ENCODE measurements at regions not wholly inside any gene's neighbourhood (a gene's known extent, or its start where the extent isn't known, plus 50 kb on each side); places are given as distances from the start of the nearest gene placed in this dataset.
A peak's percentile ranks its signal among the peaks of the same experiment; 100 is the strongest.

DNA sequence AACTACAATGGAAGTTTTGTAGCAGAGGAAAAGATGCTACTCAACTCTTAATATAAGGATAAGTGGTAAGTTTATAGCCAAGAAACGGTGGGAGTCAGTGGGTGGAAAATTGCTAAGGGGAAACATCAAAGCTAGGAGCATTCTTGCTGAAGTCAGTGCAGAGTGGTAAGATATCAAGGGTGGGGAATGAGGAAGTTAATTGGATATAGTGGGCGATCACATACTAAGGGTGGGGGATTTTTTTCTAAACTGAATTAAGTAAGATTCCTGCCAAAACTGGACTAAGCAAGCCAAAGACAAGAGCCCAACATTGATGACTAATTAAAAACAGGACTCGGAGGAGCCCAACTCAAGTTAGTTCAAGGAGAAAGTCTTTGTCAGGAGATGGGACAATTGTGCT, 525.4 kb downstream of the CCDC85A start:
- DNase-seq (ENCODE audit: low spot score) = no peak

GRCh38 chr2:56713161-56713676, 529.4 kb downstream of the CCDC85A start:
- no peak for DNase-seq (ENCODE audit: low spot score)

DNA sequence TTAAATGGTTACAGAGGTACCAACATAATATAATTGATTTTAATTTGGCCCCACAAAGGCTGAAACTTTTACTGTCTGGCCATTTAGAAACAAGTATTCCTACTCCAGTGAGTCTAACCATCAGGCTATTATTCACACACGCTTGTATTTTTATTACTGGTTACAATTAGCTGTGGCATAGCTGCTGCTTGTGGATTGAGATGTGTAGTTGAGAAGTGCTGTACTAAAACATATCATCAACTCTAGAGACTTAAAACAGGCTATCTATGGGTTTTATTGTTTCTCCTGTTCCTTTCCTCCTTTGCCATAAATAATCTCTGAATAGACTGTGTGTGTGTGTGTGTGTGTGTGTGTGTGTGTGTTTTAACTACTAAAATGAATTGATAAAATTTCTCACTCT, 530.2 kb downstream of the CCDC85A start:
- no peak for DNase-seq (ENCODE audit: low spot score)

DNA sequence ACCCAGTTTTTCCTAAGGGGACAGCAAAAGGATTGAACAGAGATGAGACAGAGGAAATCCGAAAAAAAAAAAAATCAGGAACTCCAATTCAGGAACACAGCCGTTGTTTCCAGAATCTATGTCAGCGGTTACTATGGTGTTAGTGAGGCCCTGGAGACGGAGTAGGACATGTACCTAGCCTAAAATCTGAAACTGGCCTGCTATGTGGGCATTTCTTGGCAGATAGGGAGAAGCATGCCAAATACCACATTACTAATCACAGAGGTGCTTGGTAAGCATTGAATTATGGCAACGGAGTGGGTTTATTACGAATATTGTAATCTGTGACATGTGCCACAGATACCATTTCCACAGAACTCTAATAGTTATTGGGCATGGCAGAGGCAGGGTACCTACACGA, 530.6 kb downstream of the CCDC85A start:
- DNase-seq (ENCODE audit: low spot score) = no peak

DNA sequence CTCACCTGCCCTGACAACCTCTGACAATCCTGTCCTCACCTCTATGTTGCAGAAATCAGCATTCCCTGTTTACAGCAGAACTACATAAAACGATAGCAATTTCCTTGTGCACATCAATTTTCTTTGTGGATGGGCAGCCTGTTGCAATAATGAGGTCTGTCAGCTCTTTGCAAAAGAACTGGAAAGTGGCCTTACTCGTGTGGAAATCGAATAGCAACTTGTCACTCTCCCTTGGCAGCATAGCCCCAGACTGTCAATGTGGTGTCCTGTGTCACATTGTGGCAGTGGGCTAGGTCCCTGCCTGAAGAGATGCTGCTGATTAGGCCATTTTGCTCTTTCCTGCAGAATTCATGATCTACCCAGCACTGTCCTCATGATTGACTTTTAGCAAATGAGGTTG, 531.9 kb downstream of the CCDC85A start:
- DNase-seq (ENCODE audit: low spot score) = no peak

- DNase-seq (ENCODE audit: low spot score) = no peak
Measured at GRCh38 chr2:56718413-56718812, 534.6 kb downstream of the CCDC85A start.

GRCh38 chr2:56729212-56729611, 545.4 kb downstream of the CCDC85A start:
- no peak for DNase-seq (ENCODE audit: low spot score)

DNA sequence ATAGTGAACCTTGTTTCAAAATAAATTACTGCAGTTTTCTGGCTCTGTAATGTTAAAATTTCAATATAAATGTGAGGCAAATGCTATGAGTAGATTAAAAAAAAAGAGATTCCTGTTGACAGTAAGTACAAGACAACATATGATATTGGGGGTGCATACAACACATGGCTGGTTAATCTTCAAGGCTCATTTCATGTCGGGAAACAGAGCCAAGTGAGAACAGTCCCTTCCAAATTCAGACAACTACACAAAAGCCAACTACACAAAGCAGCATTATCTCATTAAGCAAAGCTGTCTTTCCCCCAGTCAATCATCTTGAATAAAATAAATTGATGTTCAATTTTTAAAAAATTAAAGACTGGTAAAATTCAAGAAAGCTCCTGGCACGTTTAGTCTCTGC, 549.2 kb downstream of the CCDC85A start:
- DNase-seq (ENCODE audit: low spot score) = no peak

DNA sequence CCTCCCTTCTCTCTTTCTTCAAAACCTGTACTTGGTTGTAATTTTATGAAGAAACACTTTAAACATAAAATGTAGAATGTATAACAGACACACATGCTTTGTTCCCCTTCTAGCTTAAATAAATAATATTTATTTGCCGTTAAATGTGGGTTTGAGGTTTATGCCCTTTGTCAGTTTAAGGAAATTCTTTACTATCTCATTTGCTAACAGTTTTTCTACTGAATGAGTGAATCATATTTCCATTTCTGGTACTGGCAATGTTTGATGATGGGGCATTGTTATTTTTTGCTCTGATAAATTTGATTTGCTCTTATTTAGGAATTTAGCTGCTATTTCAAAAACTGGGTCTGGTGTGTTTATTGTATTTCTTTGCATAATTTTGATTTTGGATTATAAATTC, 555.6 kb downstream of the CCDC85A start:
- no peak for DNase-seq (ENCODE audit: low spot score)

GRCh38 chr2:56741601-56742102, 557.9 kb downstream of the CCDC85A start:
- peak; percentile 15 for DNase-seq (ENCODE audit: low spot score)

DNA sequence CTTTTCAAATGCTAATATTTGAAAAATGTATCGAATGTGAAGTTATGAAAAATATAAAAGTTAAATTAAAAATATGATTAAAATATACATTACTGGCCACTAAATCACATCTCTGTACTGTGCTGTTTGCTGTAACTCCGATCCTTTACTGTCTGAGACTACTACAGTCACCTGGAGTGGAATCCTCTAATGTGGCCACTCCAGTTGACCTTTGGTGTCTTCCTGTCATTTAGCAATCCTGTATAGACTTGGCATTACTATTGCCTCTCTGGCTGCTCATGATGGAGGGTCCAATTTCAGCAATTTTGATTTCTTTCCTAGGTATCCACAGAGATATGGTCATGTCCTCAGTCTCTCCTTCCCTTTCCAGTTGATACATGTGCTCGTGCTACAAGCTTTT, 560.0 kb downstream of the CCDC85A start:
- no peak for DNase-seq (ENCODE audit: low spot score)

DNA sequence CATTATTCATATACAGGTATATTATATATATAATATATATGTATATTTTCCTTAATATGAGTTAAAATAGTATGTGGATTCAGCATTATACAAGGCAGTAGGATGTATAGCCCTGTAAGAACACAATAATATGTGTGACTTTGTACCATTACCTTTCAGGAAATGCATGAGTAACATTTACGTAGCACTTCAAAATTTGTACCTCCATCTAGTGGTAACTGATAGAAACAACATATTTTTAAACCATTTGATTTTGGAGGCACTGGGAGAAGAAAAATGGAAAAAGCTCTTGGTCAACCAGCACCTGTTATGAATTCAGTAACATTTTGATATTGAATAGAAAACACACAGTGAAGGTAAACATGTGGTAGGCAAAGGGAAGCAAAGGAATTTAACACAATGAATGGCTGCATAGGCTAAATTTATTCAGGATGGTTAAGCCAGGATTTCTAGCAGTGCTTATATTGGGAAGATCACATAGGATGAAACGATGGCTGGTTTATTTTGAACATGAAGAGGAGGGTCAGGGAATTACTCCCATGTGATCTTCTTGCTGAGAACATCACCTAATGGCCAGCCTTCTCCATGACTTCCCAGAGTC, 565.5 kb downstream of the CCDC85A start:
- DNase-seq (ENCODE audit: low spot score) = peak; percentile 60

GRCh38 chr2:56753182-56753581, 569.4 kb downstream of the CCDC85A start:
- no peak for DNase-seq (ENCODE audit: low spot score)

GRCh38 chr2:56754066-56754615, 570.4 kb downstream of the CCDC85A start:
- DNase-seq (ENCODE audit: low spot score) = no peak

DNA sequence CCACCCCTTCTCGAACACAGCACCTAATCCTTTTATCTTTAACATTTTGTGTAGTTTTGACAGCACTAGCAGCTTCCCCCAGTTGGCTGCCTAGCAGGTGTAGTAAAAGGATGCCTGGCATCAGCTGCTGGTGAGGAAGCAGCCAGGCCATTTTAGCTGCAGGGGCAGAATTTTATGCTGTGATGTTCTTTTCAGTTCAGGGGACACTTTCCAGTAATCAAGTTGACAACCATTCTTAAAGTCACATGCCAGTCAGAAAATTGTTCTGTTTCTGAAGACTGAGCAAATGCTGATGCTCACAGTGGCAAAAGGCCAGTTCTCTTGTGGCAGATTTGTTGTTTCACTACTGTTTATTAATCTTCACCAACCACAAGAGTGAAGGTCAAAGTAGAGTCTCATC, 570.8 kb downstream of the CCDC85A start:
- no peak for DNase-seq (ENCODE audit: low spot score)

- DNase-seq (ENCODE audit: low spot score) = no peak
Measured at GRCh38 chr2:56757884-56758545, 574.2 kb downstream of the CCDC85A start.

DNA sequence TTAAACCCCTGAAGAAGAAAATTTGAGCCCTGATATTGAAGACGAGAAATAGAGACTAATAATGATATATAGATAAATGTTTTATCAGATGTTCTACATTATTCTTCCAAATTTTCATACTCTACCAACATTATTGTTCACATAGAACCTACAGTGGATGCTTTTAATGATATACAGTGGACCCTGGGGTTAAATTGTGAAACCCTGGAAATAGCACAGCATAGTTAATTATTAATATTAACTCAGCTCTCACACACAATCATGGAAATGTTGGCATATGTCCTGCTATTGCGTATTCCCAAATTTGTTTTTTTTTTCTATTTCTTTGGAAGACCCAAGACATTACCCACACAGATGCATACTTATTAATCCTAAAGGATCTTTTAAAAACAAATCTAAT, 579.9 kb downstream of the CCDC85A start:
- DNase-seq (ENCODE audit: low spot score) = no peak

GRCh38 chr2:56768973-56769372, 585.2 kb downstream of the CCDC85A start:
- DNase-seq (ENCODE audit: low spot score) = no peak

DNA sequence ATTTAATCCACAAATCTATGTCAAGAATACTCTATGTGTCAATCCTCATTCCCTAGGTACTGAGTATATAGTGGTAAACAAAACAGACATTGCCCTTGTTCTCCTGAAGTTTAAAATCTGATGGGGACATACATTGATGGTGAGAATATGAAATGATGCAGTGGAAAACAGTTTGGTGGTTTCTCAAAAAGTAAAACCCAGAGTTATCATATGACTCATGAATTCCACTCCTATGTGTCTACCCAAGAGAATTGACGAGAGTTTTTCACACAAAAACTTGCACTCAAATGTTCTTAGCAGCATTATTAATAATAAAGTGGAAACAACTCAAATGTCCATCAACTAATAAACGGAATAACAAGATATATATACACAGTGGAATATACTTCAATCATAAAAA, 586.7 kb downstream of the CCDC85A start:
- DNase-seq (ENCODE audit: low spot score) = no peak

- DNase-seq (ENCODE audit: low spot score) = no peak
Measured at GRCh38 chr2:56784046-56784445, 600.3 kb downstream of the CCDC85A start.

DNA sequence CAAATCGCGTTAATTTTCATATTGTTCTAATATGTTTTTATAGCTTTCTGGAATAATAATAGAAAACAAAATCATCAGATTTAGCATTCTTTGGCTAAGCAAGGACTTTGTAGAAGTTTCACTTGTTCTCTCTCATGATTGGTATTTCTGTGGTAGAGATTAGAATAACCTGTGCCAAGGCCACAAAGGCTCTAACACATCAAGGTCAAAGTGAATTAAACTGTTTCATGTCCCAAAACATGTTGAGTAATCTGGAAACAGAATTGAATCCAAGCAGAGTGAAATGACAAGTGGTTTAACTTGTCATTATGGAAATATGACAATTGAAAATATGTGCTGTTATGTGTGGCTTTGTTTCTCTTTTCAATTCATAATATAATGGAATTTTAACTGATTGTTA, 617.4 kb downstream of the CCDC85A start:
- DNase-seq (ENCODE audit: low spot score) = no peak

DNA sequence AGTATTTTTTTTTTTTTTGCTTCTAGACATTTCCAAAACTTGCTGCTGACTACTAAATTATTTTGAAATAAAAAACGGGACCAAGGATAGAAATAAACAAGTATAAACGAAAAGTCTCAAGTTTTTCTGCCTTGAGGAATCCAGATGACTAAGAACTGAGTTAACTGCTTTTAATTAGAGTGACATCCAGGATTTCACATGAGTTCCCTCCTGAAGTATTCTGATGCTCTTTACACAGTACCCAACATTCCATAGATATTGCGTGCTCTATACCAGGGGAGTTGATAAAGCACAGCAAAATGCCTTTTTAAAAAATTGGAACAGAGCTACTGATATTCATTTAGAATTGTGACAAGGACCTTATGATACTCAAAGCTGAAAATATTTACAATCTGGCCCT, 618.0 kb downstream of the CCDC85A start:
- DNase-seq (ENCODE audit: low spot score) = no peak

DNA sequence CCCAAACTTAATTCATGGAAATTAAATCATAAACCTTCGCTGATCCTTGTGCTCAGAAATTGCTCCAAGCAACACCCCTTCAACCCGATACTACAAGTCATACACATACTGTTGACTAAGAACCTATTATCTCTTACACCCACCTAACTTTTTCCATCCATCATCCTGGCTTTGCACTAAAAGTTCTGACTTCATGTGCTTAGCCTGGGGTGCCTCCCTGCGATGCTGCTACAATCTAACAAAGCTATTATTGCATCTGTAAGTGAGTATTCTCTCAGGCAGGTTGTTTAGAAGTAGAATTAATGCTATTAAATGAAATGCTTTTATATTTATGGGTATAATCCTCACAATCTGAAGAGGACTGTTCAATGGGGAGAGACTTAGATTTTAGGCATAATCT, 619.8 kb downstream of the CCDC85A start:
- DNase-seq (ENCODE audit: low spot score) = no peak

- DNase-seq (ENCODE audit: low spot score) = peak; percentile 15
Measured at GRCh38 chr2:56806924-56807323, 623.1 kb downstream of the CCDC85A start.

Data from LoVo (cell line).